IPS-NIHi7 (cell line): ENCODE measurements at regions not wholly inside any gene's neighbourhood (a gene's known extent, or its start where the extent isn't known, plus 50 kb on each side); places are given as distances from the start of the nearest gene placed in this dataset.

Experiments
- DNase-seq: peaks from one replicate; pipeline ENCODE4 v3.0.0; 2012; ENCODE audit warnings: mixed read lengths; ENCODE audit errors: extremely low spot score

DNA sequence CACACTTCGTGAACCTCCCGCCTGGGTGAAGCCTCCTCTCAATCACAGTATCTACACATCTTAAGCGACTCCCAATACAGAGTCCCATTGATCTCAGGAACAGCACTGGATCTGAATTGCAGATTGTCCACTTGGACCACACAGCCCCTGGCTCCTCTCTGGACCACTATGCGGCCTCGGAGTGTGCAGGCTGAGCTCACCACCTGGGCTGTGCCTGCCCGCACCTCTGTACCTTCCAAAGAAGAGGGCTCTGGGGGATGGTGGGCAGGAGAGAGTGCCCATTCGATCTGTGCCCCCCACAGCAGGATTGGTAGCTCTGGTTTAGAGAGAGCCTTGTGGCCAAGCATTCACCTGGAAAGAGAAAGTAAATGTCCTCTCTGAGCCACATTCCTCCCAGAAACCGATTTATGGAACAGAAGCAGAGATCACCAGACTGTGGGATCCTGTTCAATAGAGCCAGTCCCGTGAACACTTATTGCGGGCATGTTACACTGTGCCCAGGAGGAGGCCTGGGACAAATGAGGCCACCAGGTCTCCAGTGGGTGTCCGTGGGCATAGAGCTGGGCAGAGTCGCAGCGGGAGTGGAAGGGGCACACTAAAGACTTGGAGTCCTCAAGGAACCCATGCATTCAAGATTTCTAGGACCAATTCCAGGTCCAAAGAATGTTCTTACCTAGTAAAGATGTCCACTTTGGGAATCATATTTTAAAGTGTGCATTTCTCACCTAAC, 141.6 kb upstream of the SOX1 start:
- no peak for DNase-seq

DNA sequence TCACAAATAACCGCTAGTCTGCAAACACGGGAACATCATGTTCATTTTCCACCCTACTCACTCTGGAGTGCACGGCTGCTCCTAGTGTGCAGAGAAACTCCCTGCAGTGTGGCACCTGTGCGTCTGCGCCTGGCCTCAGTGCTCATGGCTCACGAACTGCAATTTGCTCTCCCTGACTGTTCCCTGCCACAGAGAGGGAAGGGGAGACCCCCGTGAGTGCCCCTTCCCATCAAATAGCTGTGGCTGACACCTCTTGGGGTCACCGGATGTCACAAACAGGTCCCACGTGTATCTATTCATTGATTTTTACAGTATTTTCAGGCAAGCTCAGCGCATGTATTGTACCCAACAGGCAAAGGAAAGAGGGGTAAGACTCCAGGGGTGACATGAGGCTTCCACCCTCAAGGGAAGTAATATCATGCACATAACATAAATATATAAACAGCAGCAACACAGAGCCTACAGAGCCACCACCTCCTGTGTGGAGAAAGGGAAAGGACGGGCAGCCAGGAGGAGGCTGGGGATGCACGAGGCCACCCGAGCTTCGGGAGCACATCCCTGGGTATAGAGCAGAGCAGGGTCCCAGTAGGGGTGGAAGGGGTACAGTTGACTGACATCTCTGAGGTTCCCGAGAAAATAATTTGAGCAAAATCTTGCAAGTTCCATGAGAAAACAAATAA, 140.3 kb upstream of the SOX1 start:
- DNase-seq: no peak

DNA sequence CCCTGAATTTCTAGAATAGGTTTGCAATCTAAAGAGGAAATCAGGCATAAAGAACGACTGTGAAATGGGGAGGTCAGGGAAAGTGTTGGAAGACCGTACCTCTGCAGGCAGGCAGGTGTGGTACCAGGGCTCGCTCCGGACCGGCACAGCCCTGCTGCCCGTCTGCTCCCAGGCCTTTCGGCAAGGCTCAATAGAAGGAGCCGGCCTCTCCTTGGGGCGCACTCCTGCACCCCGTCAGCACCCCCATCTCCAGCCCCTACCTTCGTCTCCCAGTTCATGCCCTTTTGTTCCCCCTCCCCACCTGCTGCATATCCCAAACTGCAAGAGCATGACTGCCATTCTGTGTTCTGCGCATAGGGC, 139.8 kb upstream of the SOX1 start:
- no peak for DNase-seq

DNA sequence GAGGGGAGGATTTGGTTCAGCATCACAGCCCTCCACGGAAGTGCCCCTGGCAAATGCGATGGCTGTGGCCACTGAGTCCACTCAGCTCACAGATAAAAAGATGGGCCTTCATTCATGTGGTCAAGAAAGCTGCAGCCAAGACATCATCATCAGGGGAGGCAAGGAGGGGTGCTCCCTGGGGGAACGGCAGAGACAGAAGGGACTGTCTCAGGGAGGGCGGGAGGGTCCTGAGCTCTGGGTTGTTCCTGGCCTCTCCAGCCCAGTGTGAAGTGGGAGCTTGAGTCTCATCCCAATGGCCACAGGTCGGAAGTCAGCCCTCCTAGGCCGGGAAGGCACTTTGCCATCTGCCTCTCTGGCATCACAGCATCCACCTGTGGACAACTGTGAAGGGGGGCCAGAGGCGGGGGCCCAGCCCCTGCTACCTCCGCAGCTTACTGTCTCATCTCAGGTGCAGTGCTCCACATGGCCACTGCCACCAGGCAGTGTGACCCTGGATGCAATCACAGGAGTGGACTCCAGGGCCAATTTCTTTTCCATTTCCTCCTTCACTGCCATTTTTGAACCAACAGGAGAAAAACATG, 137.8 kb upstream of the SOX1 start:
- DNase-seq: no peak

DNA sequence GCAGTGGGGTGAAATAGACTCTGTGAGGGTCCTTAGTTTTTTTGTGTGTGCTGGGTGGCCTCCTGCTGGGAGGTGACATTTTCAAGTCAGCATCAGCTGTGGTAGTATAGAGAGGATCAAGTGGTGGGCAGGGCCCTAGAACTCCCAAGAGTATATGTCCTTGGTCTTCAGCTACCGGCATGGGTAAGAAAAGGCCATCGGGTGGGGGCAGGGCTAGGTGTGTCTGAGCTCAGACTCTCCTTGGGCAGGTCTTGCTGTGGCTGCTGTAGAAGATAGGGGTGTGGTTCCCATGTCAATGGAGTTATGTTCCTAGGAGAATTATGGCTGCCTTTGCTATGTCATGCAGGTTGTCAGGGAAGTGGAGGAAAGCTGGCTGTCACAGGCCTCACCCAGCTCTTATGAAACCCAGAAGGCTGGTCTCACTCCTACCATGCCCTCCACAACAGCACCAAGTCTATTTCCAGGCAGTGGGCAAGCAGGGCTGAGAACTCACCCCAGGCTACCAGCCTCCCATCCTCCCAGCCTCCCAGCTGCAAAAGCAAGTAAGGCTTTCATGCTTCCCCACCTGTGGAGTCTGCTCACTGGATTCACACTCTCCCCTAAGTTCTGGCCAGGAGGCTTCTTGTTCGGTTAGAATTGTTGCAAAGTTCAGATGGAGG, 130.6 kb upstream of the SOX1 start:
- DNase-seq: no peak

DNA sequence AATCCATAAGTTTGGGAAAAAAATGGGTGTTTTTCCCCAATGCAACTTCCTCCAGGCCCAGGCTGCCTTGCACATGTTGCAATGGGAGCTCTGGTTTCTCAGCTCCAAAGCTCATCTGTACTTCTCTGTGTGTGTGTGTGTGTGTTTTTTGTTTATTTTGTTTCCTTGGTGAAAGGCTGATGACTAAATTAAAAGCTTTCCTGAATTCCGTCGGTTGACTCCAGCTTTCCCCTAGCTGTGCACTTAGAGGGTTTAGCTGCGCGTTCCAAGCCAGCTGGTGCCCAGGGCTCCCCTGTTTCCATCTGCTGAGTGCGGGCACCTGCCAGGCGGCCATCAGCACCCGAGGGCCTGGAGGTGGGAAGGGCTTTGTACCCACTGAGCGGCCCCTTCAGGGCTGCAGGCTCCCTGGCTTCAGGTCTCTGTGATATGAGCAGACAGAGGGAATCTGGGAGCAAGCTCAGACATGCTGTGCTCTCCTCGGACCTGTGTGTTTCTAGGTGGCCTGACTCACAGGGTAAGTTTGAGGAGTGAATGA, 129.1 kb upstream of the SOX1 start:
- no peak for DNase-seq

DNA sequence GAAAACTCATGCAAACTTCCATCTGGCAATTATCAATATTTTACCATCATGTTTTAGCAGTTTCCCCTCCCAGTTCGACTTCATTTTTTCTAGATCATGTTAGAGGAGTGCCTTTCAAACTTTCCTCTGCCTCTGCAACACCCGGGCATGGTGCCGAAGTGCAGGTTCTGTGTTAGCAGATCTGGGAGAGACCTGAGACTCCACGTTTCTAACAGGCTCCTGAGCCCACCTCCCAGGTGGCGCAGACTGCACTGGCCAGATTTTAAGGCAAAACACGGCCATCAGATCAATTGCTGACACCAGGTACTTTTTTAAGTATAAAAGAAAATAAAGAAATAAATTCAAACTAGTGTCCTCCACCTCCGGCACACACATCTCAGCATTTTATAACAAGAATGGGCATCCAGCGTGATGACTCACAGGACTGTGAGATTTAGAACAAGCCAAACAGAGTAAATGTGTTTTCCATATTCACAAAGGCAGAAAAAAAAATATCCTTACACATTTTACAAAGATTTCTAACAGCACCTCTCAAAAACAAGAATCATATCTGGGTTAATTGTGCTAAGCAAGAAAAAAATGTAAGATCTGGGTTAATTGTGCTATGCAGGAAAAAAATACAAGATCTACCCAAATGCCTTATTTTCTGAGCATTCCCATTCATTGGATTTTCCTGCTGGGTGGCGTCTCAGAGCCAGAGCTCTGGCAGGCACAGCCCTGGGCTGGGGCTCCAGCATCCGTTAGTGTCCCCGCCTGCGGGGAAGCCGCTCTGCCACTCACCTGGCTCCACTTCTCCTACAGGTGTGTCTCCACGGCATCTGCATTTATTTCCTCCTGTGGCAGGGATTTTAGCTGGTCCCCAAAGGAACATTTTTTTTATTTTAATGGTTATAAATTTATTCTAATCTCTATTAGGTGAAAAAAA, 127.9 kb upstream of the SOX1 start:
- DNase-seq: no peak

DNA sequence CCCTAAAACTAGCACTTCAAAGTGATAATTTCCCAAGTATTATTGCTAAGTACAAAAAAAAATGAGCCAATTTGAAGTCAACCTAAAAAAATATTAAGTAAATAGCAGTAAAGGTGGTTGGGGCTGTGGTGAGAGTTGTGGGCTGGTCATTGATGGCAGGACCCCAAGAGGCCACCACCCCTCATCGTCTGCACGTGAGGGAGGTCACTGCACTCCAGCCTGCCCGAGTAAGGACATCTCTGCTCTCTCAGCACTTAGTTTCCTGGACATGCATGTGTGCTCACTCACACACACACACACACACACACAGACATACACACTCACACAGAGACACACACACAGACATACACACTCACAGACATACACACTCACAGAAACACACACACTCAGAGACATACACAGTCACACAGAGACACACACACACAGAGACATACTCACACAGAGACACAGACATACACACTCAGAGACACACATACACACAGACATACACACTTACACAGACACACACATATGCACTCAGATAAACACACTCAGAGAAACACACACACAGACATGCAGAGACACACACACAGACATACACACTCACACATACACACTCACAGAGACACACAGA, 127.2 kb upstream of the SOX1 start:
- DNase-seq: no peak

DNA sequence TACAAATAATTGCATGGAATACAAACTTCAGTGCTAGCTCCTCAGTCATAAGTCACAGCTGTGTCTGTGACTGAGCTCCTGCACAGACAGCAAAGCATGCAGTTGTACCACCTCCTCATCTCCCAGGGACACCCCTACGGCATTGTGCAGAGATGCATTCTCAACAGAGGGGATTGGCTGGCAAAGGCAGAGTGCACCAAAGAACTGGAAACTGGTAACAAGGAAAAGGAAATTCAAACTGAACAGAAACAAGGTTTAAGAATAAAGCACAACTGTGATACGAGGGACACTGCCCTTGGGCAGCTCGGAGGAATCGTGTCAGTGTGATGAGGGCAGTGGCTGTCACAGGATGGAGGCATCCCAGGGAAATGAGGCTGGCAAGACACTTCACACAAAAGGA, 126.1 kb upstream of the SOX1 start:
- DNase-seq: no peak

DNA sequence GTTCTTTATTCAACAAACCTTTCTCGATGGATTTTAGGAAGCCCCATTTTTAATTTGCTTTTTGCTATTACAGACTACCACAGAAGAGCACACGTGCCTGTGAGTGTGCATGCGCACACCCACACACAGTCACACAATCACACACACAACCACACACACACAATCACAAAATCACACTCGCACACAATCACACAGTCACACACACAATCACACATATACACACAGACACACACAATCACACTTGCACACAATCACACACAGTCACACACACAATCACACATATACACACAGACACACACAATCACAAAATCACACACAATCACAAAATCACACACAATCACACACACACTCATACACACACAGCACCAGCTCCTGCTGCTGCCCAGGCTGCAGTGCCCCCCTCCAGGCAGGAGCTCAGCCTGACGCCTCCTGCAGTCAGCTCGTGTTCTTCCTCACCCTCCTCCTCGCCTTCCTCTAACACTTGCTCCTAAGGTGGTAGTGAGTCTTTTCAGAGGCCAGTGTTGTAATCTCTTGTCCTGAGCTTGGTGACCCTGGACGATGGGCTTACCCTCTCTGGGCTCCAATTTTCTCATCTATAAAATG, 125.0 kb upstream of the SOX1 start:
- DNase-seq: no peak

DNA sequence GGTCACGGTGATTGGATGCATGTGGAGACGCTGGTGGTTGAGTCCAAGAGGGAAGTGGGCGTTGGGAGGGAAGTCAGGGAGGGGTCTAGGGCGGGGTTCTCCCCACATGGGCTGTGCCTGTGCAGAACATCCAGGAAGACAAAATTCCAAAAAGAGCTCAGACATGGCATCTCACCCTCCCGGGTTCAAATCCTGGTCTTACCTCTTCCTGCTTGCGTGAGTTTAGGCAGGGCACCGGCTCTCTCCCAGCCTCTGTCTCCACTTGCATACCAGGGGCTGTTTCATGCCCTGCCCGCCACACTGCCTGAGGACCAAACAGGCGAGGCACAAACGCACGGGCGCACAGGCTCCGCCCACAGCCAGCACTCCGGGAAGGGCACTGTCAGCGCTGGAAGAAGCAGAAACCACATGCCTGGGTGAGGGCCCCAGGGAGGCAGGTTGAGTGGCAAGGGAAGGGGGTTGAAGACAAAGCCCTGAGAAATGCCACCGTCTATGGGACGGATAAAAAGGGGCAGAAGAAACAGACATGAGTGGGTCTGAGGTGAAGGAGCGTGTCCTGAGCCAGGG, 123.6 kb upstream of the SOX1 start:
- no peak for DNase-seq

DNA sequence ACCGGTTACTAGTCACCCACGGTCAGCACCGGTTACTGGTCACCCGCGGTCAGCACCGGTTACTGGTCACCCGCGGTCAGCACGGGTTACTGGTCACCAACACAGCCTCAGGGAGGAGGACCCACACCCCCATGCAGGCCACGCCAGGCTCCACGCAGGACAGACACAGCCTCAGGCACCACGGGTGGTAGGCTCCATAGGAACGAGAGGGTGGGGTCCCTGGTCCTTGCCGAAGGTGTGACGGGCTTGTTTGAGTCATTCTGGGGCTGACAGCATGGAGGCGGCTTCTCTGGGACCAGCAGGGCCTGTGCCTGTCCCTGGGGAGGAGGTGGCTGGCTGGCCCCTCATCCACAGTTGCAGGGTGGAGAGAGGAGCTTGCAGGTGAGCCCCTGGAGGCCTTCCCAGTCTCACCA, 122.8 kb upstream of the SOX1 start:
- no peak for DNase-seq

DNA sequence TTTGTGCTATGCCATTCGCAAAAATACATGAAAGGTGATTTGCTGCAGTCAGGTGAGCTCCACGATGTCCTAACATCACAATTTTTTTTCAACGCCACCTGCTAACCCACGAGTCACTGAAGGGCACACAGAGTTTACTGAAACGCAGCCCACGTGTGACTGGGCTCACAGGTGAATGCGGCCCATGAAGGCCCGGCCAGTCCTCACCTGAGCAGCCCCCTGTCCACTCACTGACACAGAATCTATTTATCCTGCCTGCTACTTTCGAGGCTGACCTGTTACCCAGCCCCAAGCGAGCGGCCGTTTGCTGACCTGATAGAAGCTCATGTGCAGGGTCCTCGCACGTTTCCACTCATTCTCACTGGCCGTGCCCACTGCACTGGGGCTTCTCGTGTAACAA, 121.9 kb upstream of the SOX1 start:
- no peak for DNase-seq

DNA sequence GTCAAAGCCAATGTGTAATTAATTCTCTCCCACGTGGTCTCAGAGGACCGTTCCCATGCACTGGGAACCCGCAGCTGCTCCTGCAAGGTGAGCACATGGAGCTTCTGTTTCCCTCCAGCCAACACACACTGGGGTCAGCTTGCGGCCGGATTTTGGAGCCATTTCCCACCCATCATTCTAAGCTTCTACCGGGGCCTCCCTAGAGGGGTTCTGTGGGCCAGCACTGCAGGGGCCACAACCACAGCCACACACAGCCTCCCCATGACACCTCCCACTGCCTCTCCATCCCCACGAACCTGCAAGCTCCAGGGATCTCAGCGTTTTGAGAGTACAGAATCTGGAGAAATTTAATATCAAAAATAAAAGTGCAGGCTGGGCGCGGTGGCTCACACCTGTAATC, 120.7 kb upstream of the SOX1 start:
- DNase-seq: no peak

DNA sequence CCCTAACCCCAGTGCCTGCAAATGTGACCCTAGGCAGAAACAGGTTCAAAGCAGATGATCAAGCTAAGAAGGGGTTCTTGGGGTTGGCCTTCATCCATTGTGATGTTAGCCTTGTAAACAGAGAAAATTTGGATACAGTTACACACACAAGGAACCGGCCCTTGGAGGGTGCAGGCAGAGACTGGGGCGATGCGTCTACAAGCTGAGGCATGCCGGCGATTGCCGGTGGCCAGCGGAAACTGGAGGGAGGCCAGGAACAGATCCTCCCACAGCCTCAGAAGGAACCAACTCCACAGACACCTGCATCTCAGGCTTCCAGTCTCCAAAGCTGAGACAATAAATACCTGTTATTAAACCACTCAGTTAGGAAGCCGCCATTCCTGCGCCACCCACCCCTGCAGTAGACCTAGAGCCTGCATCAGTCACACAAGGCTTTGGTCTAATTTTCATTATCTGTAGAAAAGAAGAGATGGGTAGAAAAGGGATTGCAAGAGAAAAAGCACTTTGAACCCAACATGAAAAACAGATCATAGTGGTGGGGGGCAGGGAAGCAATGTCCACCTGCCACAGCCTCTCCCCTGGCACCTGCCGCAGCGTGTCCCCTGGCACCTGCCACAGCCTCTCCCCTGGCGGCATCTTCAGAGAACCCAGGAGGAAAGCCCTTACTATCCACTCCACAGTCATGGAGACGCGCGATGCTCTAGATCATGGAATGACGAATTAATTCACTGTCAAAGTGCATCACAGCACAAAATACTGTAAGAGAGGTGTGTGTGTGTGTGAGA, 119.7 kb upstream of the SOX1 start:
- no peak for DNase-seq

DNA sequence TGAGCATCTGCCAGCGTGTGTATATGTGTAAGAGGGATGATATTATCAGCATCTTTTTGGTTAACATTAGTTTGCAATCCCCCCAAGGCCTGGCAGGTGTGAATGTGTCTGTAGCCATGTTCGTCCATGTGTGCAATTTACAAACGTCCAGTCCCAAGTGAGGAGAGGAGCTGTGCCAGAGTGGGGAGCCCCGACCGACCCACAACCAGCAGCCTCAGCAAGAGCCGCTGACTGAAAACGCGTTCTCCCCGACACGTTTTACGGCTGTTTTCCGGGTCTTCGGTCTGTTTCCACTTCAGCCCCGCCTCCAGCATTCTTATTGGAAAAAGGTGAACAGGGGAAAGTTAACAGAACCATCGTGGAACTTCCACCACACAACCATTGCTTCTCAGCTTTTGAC, 119.1 kb upstream of the SOX1 start:
- no peak for DNase-seq

DNA sequence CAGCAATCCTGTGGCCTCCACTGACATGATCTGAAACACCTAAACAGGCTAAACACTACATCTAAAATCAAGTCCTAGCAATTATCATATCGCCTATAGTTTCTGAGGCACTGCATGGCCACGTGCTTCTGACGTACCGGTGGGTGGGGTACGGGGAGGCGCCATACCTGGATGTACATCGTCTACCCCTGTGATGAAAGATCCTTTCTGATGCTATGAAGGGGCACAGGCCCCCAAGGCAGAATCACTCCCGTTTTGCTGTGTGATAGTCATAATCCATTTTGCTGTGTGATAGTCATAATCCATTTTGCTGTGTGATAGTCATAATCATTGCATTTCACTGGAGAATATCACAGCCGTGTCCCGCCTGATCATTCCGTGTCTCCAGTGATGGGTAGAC, 118.7 kb upstream of the SOX1 start:
- no peak for DNase-seq

DNA sequence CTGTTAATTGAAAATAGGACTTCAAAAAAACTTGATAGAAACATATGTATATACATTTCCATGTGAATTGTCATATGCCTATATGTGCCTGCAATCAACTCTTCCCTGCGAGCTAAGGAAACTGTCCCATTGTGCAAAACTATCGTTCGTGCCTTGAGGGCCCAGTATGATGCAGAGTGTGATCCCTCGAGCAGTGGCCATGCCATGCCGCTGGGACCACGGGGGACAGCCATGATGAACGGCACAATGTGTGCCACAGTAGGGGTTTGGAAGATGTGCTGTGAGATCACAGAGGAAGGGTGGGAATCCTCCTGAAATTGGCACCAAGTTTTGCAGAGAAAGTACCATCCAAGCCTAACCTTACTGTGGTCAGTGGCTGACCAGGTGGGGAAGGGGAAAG, 118.1 kb upstream of the SOX1 start:
- DNase-seq: no peak

DNA sequence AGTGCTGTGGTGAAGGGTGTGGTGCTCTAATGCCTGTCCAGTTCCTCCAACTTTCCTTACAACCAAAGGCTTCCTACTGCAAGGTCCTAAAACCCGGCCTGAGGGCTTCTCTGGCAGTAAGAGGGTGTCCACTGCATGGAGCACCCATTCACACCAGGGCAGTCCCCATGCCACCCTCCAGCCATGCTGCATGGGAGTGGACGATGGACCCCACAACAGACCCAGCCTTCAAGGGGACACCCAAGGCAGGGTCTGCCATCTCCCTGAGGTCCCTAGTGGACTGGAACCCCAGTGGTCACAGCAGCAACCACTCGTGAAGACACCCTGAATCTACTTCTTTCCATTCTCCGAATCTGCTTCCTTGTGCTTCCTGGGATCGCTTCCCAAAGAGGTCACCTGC, 117.6 kb upstream of the SOX1 start:
- no peak for DNase-seq

DNA sequence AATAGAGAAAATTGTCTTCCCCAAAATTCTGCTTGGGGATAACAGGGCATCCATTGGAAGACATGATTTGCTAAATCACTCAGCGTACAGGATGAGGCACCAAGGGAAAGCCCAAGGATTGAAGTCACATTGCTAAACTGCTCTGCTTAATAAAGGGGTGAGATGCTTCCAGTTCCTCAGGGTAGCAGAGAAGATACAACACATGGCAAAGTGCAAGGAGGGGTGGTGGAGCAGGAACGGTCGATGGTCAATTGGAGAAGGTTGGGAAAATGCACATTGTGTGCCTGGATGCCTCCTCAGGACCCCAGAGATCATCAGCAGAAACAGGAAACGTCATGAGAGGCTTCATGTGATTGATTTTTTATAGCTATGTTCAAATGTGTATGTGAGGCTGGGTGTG, 116.3 kb upstream of the SOX1 start:
- DNase-seq: no peak
